IMR-90 (cell line): ENCODE measurements at regions not wholly inside any gene's neighbourhood (a gene's known extent, or its start where the extent isn't known, plus 50 kb on each side); places are given as distances from the start of the nearest gene placed in this dataset.
"Not testable (repeated sequence)": the region's sequence is repeated elsewhere in the genome, so short reads cannot be mapped to it uniquely, and the experiment has no call there.

Experiments
- ATAC-seq: fragments of 200-7000 bp; cut with Tn5 transposase; 2 replicates; pipeline ENCODE4 v1.9.1; 2020; ENCODE audit warnings: low read depth, mild to moderate bottlenecking, moderate library complexity
- BruUV-seq: library from RNA; stranded (reverse); fragments of 400-500 nt; replicated peaks from 2 replicates; lab custom pipeline; 2021; lab: Mats Ljungman, UMichigan
- CTCF ChIA-PET: fragments of 300-600 bp; formaldehyde crosslinking; extraction: SDS; loops from one replicate; lab custom pipeline; 2021; ENCODE audit warnings: antibody characterized with exemption; lab: Yijun Ruan, JAX
- POLR2A ChIA-PET: fragments of 300-600 bp; sonication (Branson Sonifier 250); formaldehyde crosslinking; loops from one replicate; lab custom pipeline; 2022; ENCODE audit warnings: antibody characterized with exemption; ENCODE audit not compliant: unreplicated experiment; lab: Charles Lee
- DNase-seq: peaks from one replicate; pipeline ENCODE4 v3.0.0; 2013
- H2AFZ ChIP-seq: replicated peaks from 2 replicates; pipeline ENCODE3; 2013; ENCODE audit warnings: low read length, mild to moderate bottlenecking; ENCODE audit not compliant: poor library complexity
- H2AK5ac ChIP-seq: 2 replicates; pipeline ENCODE4 v1.6.1; 2013; ENCODE audit warnings: low read depth, low read length, inconsistent platforms
- H2AK9ac ChIP-seq: replicated peaks from 2 replicates; pipeline ENCODE3; 2013; ENCODE audit warnings: mild to moderate bottlenecking, low read depth, low read length, moderate library complexity; ENCODE audit not compliant: poor library complexity
- H2BK120ac ChIP-seq: 2 replicates; pipeline ENCODE4 v1.6.1; 2013; ENCODE audit warnings: low read depth, low read length, inconsistent platforms
- H2BK15ac ChIP-seq: 3 replicates; pipeline ENCODE4 v1.6.1; 2013; ENCODE audit warnings: low read depth, low read length, inconsistent platforms
- H2BK20ac ChIP-seq: 2 replicates; pipeline ENCODE4 v1.6.1; 2013; ENCODE audit warnings: low read depth, mild to moderate bottlenecking, inconsistent platforms, low read length, moderate library complexity
- H2BK5ac ChIP-seq: 2 replicates; pipeline ENCODE4 v1.6.1; 2013; ENCODE audit warnings: mild to moderate bottlenecking, low read depth, low read length, inconsistent platforms; ENCODE audit not compliant: poor library complexity, severe bottlenecking
- H3K14ac ChIP-seq: replicated peaks from 2 replicates; pipeline ENCODE4 v1.6.1; 2013; ENCODE audit warnings: low read depth, low read length, inconsistent platforms
- H3K18ac ChIP-seq: 2 replicates; pipeline ENCODE4 v1.6.1; 2013; ENCODE audit warnings: low read depth, low read length, control low read depth
- H3K23ac ChIP-seq: 2 replicates; pipeline ENCODE4 v1.6.1; 2013; ENCODE audit warnings: low read depth, low read length, inconsistent platforms
- H3K27ac ChIP-seq: 2 replicates; pipeline ENCODE4 v1.5.1; 2013; ENCODE audit warnings: mild to moderate bottlenecking, control low read depth, low read length; ENCODE audit not compliant: insufficient read depth
- H3K27me3 ChIP-seq: 2 replicates; pipeline ENCODE4 v1.6.1; 2013; ENCODE audit warnings: low read length; ENCODE audit not compliant: control insufficient read depth, insufficient read depth
- H3K36me3 ChIP-seq: 2 replicates; pipeline ENCODE4 v1.6.1; 2013; ENCODE audit warnings: low read length, mixed read lengths; ENCODE audit not compliant: control insufficient read depth, insufficient read depth
- H3K4ac ChIP-seq: 2 replicates; pipeline ENCODE4 v1.6.1; 2013; ENCODE audit warnings: low read depth, low read length, inconsistent platforms
- H3K4me1 ChIP-seq: 2 replicates; pipeline ENCODE4 v1.6.1; 2013; ENCODE audit warnings: low read length, mixed read lengths; ENCODE audit not compliant: control insufficient read depth, insufficient read depth
- H3K4me2 ChIP-seq: 2 replicates; pipeline ENCODE4 v1.6.1; 2013; ENCODE audit warnings: low read depth, mild to moderate bottlenecking, control low read depth, low read length, moderate library complexity
- H3K4me3 ChIP-seq: 2 replicates; pipeline ENCODE4 v1.5.1; 2013; ENCODE audit warnings: low read depth, mild to moderate bottlenecking, control low read depth, low read length, moderate library complexity; ENCODE audit not compliant: insufficient read depth
- H3K56ac ChIP-seq: 2 replicates; pipeline ENCODE4 v1.6.1; 2013; ENCODE audit warnings: low read length, inconsistent platforms; ENCODE audit not compliant: insufficient read depth; ENCODE audit errors: extremely low read depth
- H3K79me1 ChIP-seq, 2 experiments: 2 replicates each; pipeline ENCODE4 v1.6.1; 2013; ENCODE audit warnings: low read length in 2 of 2, inconsistent platforms in 1 of 2, low read depth in 1 of 2
- H3K9ac ChIP-seq: 2 replicates; pipeline ENCODE4 v1.6.1; 2013; ENCODE audit warnings: low read depth, low read length, control low read depth
- H3K9me1 ChIP-seq: 2 replicates; pipeline ENCODE4 v1.6.1; 2013; ENCODE audit warnings: low read length, inconsistent platforms; ENCODE audit not compliant: insufficient read depth
- H3K9me3 ChIP-seq: 2 replicates; pipeline ENCODE4 v1.6.1; 2013; ENCODE audit warnings: low read length; ENCODE audit not compliant: control insufficient read depth, insufficient read depth
- H4K20me1 ChIP-seq: 2 replicates; pipeline ENCODE4 v1.6.1; 2013; ENCODE audit warnings: low read length, inconsistent platforms; ENCODE audit not compliant: insufficient read depth
- H4K5ac ChIP-seq: 2 replicates; pipeline ENCODE4 v1.6.1; 2013; ENCODE audit warnings: mild to moderate bottlenecking, low read depth, low read length, control low read depth
- H4K8ac ChIP-seq, 2 experiments: 2 replicates each; pipeline ENCODE4 v1.6.1; 2013; ENCODE audit warnings: low read depth in 2 of 2, low read length in 2 of 2, control low read depth in 1 of 2, inconsistent platforms in 1 of 2
- H4K91ac ChIP-seq: 2 replicates; pipeline ENCODE4 v1.6.1; 2013; ENCODE audit warnings: low read depth, low read length, inconsistent platforms; ENCODE audit not compliant: insufficient read depth
- WGBS, 2 experiments: methylation state at CpG; one replicate each; pipeline versions ENCODE4 v1.1.5 to v1.1.7; 2013; ENCODE audit warnings: missing lambda C conversion rate in 2 of 2; ENCODE audit not compliant: insufficient read length in 1 of 2; ENCODE audit errors: extremely low coverage in 2 of 2; 5-methylcytosine and 5-hydroxymethylcytosine counted together
- dilution Hi-C: fragments of 300-500 bp; cut with HindIII; formaldehyde crosslinking; loops from one replicate; pipeline ENCODE4 v1.14.3; 2018; ENCODE audit warnings: low sequenced_read_pairs; ENCODE audit not compliant: unreplicated experiment
- in situ Hi-C: fragments of 300-500 bp; cut with MboI; formaldehyde crosslinking; loops from 3 replicates; pipeline ENCODE4 v1.14.3; 2019; ENCODE audit warnings: low sequenced_read_pairs, inconsistent platforms, mixed read lengths
- intact Hi-C: fragments of 100-400 bp; cut with micrococcal nuclease; formaldehyde crosslinking; loops from 2 replicates; pipeline ENCODE4 v1.10.0; 2022

GRCh38 chr20:4430826-4431225 is 181.7 kb upstream of the ADRA1D start:
- in situ Hi-C loops, H3K79me1 ChIP-seq, H2AFZ ChIP-seq, H3K9me1 ChIP-seq, H3K9me3 ChIP-seq, ATAC-seq, H3K27ac ChIP-seq, H2BK5ac ChIP-seq, H3K36me3 ChIP-seq, H4K8ac ChIP-seq, H3K4me2 ChIP-seq, intact Hi-C loops, CTCF ChIA-PET, H4K5ac ChIP-seq, BruUV-seq, H3K9ac ChIP-seq, H3K18ac ChIP-seq, H3K14ac ChIP-seq, H2AK9ac ChIP-seq, H2BK15ac ChIP-seq, dilution Hi-C loops, POLR2A ChIA-PET, H4K91ac ChIP-seq, H2BK120ac ChIP-seq, H3K4me3 ChIP-seq, H2BK20ac ChIP-seq, H3K56ac ChIP-seq, H2AK5ac ChIP-seq, DNase-seq, H4K20me1 ChIP-seq, H3K23ac ChIP-seq, H3K27me3 ChIP-seq, H3K4ac ChIP-seq: not testable (repeated sequence)
- WGBS, 2 experiments: 96% methylated on average over 4 of the region's 11 CpGs; no CpG with 5 or more reads in 1 of the 2 experiments
- peaks cover 13% of the 10 kb centered on the region for H3K4me1 ChIP-seq
